Fibroblast of the aortic adventitia (primary cell): ENCODE measurements at regions not wholly inside any gene's neighbourhood (a gene's known extent, or its start where the extent isn't known, plus 50 kb on each side); places are given as distances from the start of the nearest gene placed in this dataset.

Experiments used
- DNase-seq: peaks from one replicate; pipeline ENCODE4 v3.0.0-alpha.2; 2010; ENCODE audit warnings: low read depth
- H3K4me3 ChIP-seq: 2 replicates; pipeline ENCODE4 v1.5.1; 2011; ENCODE audit warnings: low read depth, mild to moderate bottlenecking, control low read depth, low read length, moderate library complexity
- TF ChIP-seq, protein P1 (sequence below): IDR thresholded peaks from 2 replicates; pipeline ENCODE4 v1.5.1; 2011; ENCODE audit warnings: mild to moderate bottlenecking, low read length, control low read depth, inconsistent platforms; ENCODE audit not compliant: insufficient read depth

DNA sequence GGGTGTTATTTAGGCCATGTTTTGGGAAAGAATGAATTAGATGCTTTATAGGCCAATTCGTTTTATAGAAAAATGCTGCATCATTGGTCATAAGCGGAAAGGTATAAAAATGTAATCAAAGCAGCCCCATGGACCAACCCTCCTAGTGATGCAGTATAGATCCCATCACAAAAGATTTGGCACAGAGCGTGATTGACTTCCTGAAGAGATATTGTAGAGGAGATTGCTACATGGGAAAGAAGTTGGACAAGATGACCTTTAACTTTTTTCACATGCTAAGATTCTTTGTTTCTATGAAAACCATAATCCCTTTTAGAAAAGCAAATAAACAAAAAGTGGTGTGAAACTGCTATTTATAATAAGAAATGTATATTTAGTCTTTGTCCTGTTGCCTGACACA is 136.5 kb upstream of the FNDC3A start:
- TF ChIP-seq, protein P1, sequence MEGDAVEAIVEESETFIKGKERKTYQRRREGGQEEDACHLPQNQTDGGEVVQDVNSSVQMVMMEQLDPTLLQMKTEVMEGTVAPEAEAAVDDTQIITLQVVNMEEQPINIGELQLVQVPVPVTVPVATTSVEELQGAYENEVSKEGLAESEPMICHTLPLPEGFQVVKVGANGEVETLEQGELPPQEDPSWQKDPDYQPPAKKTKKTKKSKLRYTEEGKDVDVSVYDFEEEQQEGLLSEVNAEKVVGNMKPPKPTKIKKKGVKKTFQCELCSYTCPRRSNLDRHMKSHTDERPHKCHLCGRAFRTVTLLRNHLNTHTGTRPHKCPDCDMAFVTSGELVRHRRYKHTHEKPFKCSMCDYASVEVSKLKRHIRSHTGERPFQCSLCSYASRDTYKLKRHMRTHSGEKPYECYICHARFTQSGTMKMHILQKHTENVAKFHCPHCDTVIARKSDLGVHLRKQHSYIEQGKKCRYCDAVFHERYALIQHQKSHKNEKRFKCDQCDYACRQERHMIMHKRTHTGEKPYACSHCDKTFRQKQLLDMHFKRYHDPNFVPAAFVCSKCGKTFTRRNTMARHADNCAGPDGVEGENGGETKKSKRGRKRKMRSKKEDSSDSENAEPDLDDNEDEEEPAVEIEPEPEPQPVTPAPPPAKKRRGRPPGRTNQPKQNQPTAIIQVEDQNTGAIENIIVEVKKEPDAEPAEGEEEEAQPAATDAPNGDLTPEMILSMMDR, result no peak
- no peak overlapping the region for H3K4me3 ChIP-seq
- DNase-seq, result no peak

GRCh38 chr13:48840366-48840765 is 135.3 kb upstream of the FNDC3A start:
- TF ChIP-seq, protein P1, result no peak
- no peak for DNase-seq
- H3K4me3 ChIP-seq, result no peak overlapping the region

- TF ChIP-seq, protein P1, result no peak
- no peak for DNase-seq
- no peak overlapping the region for H3K4me3 ChIP-seq
Measured at GRCh38 chr13:48842316-48842715, 133.4 kb upstream of the FNDC3A start.

DNA sequence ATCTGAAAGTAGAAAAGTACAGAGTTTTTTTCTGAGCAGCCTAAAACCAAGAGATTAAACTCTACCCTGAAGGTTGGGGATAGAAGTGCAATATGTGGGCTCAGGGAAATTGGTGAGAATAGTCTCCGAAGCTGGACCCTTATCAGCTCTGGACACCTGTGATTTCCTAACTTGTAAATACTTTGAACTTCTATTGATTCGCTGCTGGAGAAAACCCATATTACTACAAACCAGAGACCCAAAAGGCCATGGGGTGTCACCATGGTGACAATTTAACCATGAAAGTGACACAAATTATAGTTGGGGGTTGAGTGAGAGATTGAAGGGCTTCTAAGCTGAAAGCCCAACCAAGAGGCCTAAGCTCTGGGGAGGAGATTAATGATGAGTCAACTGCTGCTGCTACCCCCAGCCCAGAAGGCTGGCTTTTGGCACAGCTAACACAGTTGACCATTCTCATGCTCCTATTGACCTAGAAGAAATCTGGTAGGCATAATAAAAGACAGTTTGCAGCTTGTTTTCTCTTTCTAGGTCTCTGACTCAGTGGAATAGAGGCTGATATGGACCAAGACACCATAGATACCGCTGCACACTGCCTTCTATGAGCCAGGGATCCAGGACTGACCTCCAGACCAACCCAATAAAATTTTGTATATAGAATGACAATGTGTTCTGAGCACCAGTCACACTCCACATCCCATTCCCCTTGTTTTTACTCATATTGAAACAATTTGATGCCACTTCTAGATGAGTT is 131.9 kb upstream of the FNDC3A start:
- TF ChIP-seq, protein P1, result no peak
- DNase-seq, result no peak
- no peak overlapping the region for H3K4me3 ChIP-seq

- no peak for DNase-seq
- TF ChIP-seq, protein P1, result no peak
- H3K4me3 ChIP-seq, result no peak overlapping the region
Measured at GRCh38 chr13:48844676-48845075, 131.0 kb upstream of the FNDC3A start.

- TF ChIP-seq, protein P1, result no peak
- H3K4me3 ChIP-seq, result no peak overlapping the region
- DNase-seq, result no peak
Measured at GRCh38 chr13:48849515-48849914, 126.2 kb upstream of the FNDC3A start.

- DNase-seq, result no peak
- H3K4me3 ChIP-seq, result no peak overlapping the region
- TF ChIP-seq, protein P1, result no peak
Measured at GRCh38 chr13:48851707-48852106, 124.0 kb upstream of the FNDC3A start.
